ENCODE measurements at regions not wholly inside any gene's neighbourhood (a gene's known extent, or its start where the extent isn't known, plus 50 kb on each side); places are given as distances from the start of the nearest gene placed in this dataset.
A peak's percentile ranks its signal among the peaks of the same experiment; 100 is the strongest.

- TF ChIP-seq CTCF (IDR thresholded peaks at IDR 0.05; ENCODE audit: low read depth, low read length, poor library complexity, severe bottlenecking) = no peak
- TF ChIP-seq EZH2phosphoT487 (IDR thresholded peaks at IDR 0.05; ENCODE audit: borderline replicate concordance, low read length) = no peak
- Histone ChIP-seq H4K20me1 (ENCODE audit: control insufficient read depth, insufficient read depth, low read depth, low read length) (no peaks in the 10 kb centered on the region), H3K4me3 (ENCODE audit: low read length) (no peak overlapping the region), H3K36me3 (ENCODE audit: control insufficient read depth, low read length) (no peaks in the 10 kb centered on the region), H3K9me3 (ENCODE audit: control insufficient read depth, insufficient read depth, low read length) (no peaks in the 10 kb centered on the region), H3F3A (ENCODE audit: control insufficient read depth, insufficient read depth) (no peaks in the 10 kb centered on the region; the same call in 1 of the 2 replicates), H3K79me2 (ENCODE audit: control insufficient read depth, low read length) (no peaks in the 10 kb centered on the region), H3K4me2 (ENCODE audit: low read length) (no peak overlapping the region), H3K4me1 (ENCODE audit: control insufficient read depth, low read length) (no peaks in the 10 kb centered on the region), H3K27me3 (ENCODE audit: control insufficient read depth, low read length) (no peaks in the 10 kb centered on the region), H3K9me2 (replicated peaks; ENCODE audit: control insufficient read depth, low read length) (no peaks in the 10 kb centered on the region), H3K27ac (ENCODE audit: low read depth, low read length) (no peak overlapping the region)
These were observed 904.5 kb downstream of the SLITRK6 start for GRCh38 chr13:84894749-84895148.

- no peaks in the 10 kb centered on the region for H4K20me1 ChIP-seq (ENCODE audit: control insufficient read depth, insufficient read depth, low read depth, low read length)
- no peaks in the 10 kb centered on the region for H3K27me3 ChIP-seq (ENCODE audit: control insufficient read depth, low read length)
- no peak overlapping the region for H3K4me3 ChIP-seq (ENCODE audit: low read length)
- no peak overlapping the region for H3K27ac ChIP-seq (ENCODE audit: low read depth, low read length)
- no peaks in the 10 kb centered on the region for H3K4me1 ChIP-seq (ENCODE audit: control insufficient read depth, low read length)
- H3K9me3 ChIP-seq (ENCODE audit: control insufficient read depth, insufficient read depth, low read length) = no peaks in the 10 kb centered on the region
- no peaks in the 10 kb centered on the region for H3K36me3 ChIP-seq (ENCODE audit: control insufficient read depth, low read length)
- H3K79me2 ChIP-seq (ENCODE audit: control insufficient read depth, low read length) = no peaks in the 10 kb centered on the region
- TF ChIP-seq EZH2phosphoT487 (IDR thresholded peaks at IDR 0.05; ENCODE audit: borderline replicate concordance, low read length) = no peak
- no peak for TF ChIP-seq CTCF (IDR thresholded peaks at IDR 0.05; ENCODE audit: low read depth, low read length, poor library complexity, severe bottlenecking)
- H3F3A ChIP-seq (ENCODE audit: control insufficient read depth, insufficient read depth) = no peaks in the 10 kb centered on the region
- H3K9me2 ChIP-seq (replicated peaks; ENCODE audit: control insufficient read depth, low read length) = no peaks in the 10 kb centered on the region
- H3K4me2 ChIP-seq (ENCODE audit: low read length) = no peak overlapping the region
These were observed 913.4 kb downstream of the SLITRK6 start for GRCh38 chr13:84885868-84886267.

- H3K4me1 ChIP-seq (ENCODE audit: control insufficient read depth, low read length) = no peaks in the 10 kb centered on the region
- H3K36me3 ChIP-seq (ENCODE audit: control insufficient read depth, low read length) = no peaks in the 10 kb centered on the region
- H4K20me1 ChIP-seq (ENCODE audit: control insufficient read depth, insufficient read depth, low read depth, low read length) = no peaks in the 10 kb centered on the region
- H3K27ac ChIP-seq (ENCODE audit: low read depth, low read length) = no peak overlapping the region
- H3K4me3 ChIP-seq (ENCODE audit: low read length) = no peak overlapping the region
- TF ChIP-seq EZH2phosphoT487 (IDR thresholded peaks at IDR 0.05; ENCODE audit: borderline replicate concordance, low read length) (no peak), CTCF (IDR thresholded peaks at IDR 0.05; ENCODE audit: low read depth, low read length, poor library complexity, severe bottlenecking) (no peak)
- H3K9me2 ChIP-seq (replicated peaks; ENCODE audit: control insufficient read depth, low read length) = no peaks in the 10 kb centered on the region
- no peaks in the 10 kb centered on the region for H3F3A ChIP-seq (ENCODE audit: control insufficient read depth, insufficient read depth)
- no peaks in the 10 kb centered on the region for H3K79me2 ChIP-seq (ENCODE audit: control insufficient read depth, low read length)
- no peaks in the 10 kb centered on the region for H3K9me3 ChIP-seq (ENCODE audit: control insufficient read depth, insufficient read depth, low read length)
- H3K4me2 ChIP-seq (ENCODE audit: low read length) = no peak overlapping the region
- H3K27me3 ChIP-seq (ENCODE audit: control insufficient read depth, low read length) = no peaks in the 10 kb centered on the region
These were observed 925.3 kb downstream of the SLITRK6 start for GRCh38 chr13:84873951-84874350.

- H3K79me2 ChIP-seq (ENCODE audit: control insufficient read depth, low read length) = no peaks in the 10 kb centered on the region
- H3K4me2 ChIP-seq (ENCODE audit: low read length) = no peak overlapping the region
- H3K36me3 ChIP-seq (ENCODE audit: control insufficient read depth, low read length) = no peaks in the 10 kb centered on the region
- H3K9me3 ChIP-seq (ENCODE audit: control insufficient read depth, insufficient read depth, low read length) = no peaks in the 10 kb centered on the region
- H4K20me1 ChIP-seq (ENCODE audit: control insufficient read depth, insufficient read depth, low read depth, low read length) = no peaks in the 10 kb centered on the region
- TF ChIP-seq CTCF (IDR thresholded peaks at IDR 0.05; ENCODE audit: low read depth, low read length, poor library complexity, severe bottlenecking) (peak; percentile 49), EZH2phosphoT487 (IDR thresholded peaks at IDR 0.05; ENCODE audit: borderline replicate concordance, low read length) (no peak)
- no peaks in the 10 kb centered on the region for H3K4me1 ChIP-seq (ENCODE audit: control insufficient read depth, low read length)
- H3K4me3 ChIP-seq (ENCODE audit: low read length) = no peak overlapping the region
- no peak overlapping the region for H3K27ac ChIP-seq (ENCODE audit: low read depth, low read length)
- no peaks in the 10 kb centered on the region for H3K9me2 ChIP-seq (replicated peaks; ENCODE audit: control insufficient read depth, low read length)
- H3F3A ChIP-seq (ENCODE audit: control insufficient read depth, insufficient read depth) = no peaks in the 10 kb centered on the region
- H3K27me3 ChIP-seq (ENCODE audit: control insufficient read depth, low read length) = no peaks in the 10 kb centered on the region
These were observed 929.0 kb downstream of the SLITRK6 start for GRCh38 chr13:84870190-84870589.

All from DOHH2 (cell line).